GM06990 (cell line): ENCODE measurements at regions not wholly inside any gene's neighbourhood (a gene's known extent, or its start where the extent isn't known, plus 50 kb on each side); places are given as distances from the start of the nearest gene placed in this dataset.
A peak's percentile ranks its signal among the peaks of the same experiment; 100 is the strongest.

ENCODE experiments used
- DNase-seq: peaks from one replicate; pipeline ENCODE4 v3.0.0-alpha.2; 2011; ENCODE audit not compliant: insufficient read length; ENCODE audit errors: extremely low read depth
- H3K27me3 ChIP-seq: replicated peaks from 2 replicates; pipeline ENCODE4 v1.6.0; 2011; ENCODE audit warnings: low read length; ENCODE audit not compliant: control insufficient read depth, insufficient read depth
- H3K36me3 ChIP-seq: 2 replicates; pipeline ENCODE4 v1.5.1; 2011; ENCODE audit warnings: low read length; ENCODE audit not compliant: control insufficient read depth, insufficient read depth
- H3K4me3 ChIP-seq: replicated peaks from 2 replicates; pipeline ENCODE4 v1.5.1; 2011; ENCODE audit warnings: low read depth, mild to moderate bottlenecking, control low read depth, low read length
- TF ChIP-seq, protein P1 (sequence below): IDR thresholded peaks from 2 replicates; pipeline ENCODE4 v1.5.1; 2011; ENCODE audit warnings: low read length, control low read depth, mild to moderate bottlenecking, inconsistent platforms; ENCODE audit not compliant: insufficient read depth, poor library complexity, severe bottlenecking

GRCh38 chr17:12536472-12536871, 129.2 kb upstream of the MYOCD start:
- no peaks in the 10 kb centered on the region for H3K36me3 ChIP-seq
- TF ChIP-seq, protein P1, sequence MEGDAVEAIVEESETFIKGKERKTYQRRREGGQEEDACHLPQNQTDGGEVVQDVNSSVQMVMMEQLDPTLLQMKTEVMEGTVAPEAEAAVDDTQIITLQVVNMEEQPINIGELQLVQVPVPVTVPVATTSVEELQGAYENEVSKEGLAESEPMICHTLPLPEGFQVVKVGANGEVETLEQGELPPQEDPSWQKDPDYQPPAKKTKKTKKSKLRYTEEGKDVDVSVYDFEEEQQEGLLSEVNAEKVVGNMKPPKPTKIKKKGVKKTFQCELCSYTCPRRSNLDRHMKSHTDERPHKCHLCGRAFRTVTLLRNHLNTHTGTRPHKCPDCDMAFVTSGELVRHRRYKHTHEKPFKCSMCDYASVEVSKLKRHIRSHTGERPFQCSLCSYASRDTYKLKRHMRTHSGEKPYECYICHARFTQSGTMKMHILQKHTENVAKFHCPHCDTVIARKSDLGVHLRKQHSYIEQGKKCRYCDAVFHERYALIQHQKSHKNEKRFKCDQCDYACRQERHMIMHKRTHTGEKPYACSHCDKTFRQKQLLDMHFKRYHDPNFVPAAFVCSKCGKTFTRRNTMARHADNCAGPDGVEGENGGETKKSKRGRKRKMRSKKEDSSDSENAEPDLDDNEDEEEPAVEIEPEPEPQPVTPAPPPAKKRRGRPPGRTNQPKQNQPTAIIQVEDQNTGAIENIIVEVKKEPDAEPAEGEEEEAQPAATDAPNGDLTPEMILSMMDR: no peak
- H3K27me3 ChIP-seq: no peaks in the 10 kb centered on the region
- no peak for DNase-seq
- no peak overlapping the region for H3K4me3 ChIP-seq

DNA sequence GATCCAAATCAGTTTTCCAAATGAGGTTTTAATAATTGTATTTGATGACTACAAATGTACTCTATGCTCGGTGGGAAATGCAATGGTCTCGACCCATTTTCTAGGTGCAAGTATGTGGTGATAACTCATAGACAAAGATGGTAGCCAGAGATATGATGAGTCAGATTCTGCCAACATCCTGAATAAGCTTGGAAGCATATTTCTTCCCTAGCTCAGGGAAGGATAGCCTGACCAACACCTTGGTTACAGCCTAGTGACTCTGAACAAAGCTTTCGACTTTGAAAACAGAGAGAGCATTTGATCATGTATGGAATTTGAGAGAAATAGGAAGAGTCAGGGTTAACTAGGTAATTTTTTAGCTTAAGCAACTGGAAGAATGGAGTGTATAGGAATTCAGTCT, 128.3 kb upstream of the MYOCD start:
- DNase-seq: no peak
- TF ChIP-seq, protein P1: no peak
- H3K27me3 ChIP-seq: no peaks in the 10 kb centered on the region

GRCh38 chr17:12538003-12538402, 127.7 kb upstream of the MYOCD start:
- no peaks in the 10 kb centered on the region for H3K27me3 ChIP-seq
- H3K36me3 ChIP-seq: no peaks in the 10 kb centered on the region
- no peak overlapping the region for H3K4me3 ChIP-seq
- TF ChIP-seq, protein P1: no peak
- no peak for DNase-seq

More for the DNA sequence above, 128.3 kb upstream of the MYOCD start:
- H3K36me3 ChIP-seq: no peaks in the 10 kb centered on the region
- no peak overlapping the region for H3K4me3 ChIP-seq

DNA sequence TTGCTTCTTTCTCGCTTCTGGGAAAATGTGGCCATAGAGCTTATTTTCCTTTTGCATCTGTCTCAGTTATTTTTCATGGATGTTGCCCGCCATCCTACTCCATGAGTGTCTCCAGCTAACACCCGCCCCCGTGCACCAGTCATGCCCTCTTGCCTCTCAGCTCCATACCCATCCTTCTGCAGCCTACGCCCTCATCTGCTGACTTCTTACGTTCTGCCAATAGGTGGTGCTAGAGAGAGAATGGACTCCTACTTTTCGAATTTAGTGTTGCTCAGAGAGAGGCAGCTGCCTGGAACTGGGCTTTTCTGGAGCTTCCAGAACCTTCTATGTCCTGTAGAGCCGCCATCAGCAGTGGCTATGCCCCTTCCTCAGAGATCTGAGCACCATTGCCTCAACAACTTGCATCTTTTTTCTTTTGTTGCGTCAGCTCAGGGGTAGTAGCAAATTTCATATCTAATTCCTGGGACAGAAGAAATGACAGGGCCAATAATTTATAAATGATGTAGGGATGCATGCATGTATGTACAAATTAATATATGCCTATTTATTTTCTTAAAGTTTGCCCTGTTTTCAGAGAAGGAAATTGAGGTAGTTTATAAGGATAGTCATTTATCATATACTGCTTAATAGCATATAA, 119.7 kb upstream of the MYOCD start:
- DNase-seq: peak; percentile 9
- TF ChIP-seq, protein P1: peak; percentile 86
- Histone ChIP-seq H3K27me3 (no peaks in the 10 kb centered on the region), H3K4me3 (no peak overlapping the region), H3K36me3 (no peaks in the 10 kb centered on the region)

DNA sequence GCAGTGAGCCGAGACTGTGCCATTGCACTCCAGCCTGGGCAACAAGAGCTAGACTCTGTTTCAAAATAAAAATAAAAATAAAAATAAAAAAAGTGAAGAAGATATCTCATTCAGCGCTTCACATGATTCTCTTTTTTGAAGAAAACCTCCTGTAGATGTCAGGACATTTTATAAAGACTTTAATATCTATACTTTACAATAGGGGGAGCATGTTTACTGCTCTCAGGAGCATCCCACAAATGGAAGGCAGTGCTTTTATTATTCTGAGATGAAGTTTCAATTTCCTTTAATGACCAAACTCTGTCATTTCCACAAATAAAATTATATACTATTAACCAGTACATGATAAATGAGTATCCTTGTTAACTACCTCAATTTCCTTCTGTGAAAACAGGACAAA, 118.7 kb upstream of the MYOCD start:
- H3K27me3 ChIP-seq: no peaks in the 10 kb centered on the region
- no peaks in the 10 kb centered on the region for H3K36me3 ChIP-seq
- DNase-seq: no peak
- TF ChIP-seq, protein P1: no peak
- no peak overlapping the region for H3K4me3 ChIP-seq

DNA sequence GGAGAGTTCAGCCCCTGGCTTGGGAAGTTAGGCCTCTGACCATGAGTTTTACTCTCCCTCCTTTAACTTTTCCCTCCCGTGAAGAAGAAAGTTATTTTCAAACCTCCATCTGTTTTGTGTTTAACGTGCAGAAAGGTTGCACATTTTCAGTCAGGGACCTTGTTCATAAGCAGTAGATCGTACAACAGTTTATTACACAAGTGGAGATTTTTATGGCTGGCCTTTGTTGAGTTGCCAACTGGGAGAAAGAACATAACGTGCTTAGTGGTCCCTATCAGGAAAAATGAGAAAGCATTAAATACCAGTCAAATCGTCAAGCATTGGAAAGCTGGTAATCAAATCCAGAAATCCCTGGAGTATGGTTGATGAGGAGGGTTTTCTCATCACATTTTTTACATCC, 117.9 kb upstream of the MYOCD start:
- no peak for DNase-seq
- Histone ChIP-seq H3K27me3 (no peaks in the 10 kb centered on the region), H3K36me3 (no peaks in the 10 kb centered on the region), H3K4me3 (no peak overlapping the region)
- TF ChIP-seq, protein P1: no peak
